COLO668 (cell line): ENCODE measurements at regions not wholly inside any gene's neighbourhood (a gene's known extent, or its start where the extent isn't known, plus 50 kb on each side); places are given as distances from the start of the nearest gene placed in this dataset.
"Not testable (repeated sequence)": the region's sequence is repeated elsewhere in the genome, so short reads cannot be mapped to it uniquely, and the experiment has no call there.

Experiments used
- DNase-seq: peaks from one replicate; lab custom pipeline; 2025; ENCODE audit not compliant: unreplicated experiment; lab: John Stamatoyannopoulos, UW

GRCh38 chr11:134659882-134660281, 247.8 kb upstream of the B3GAT1 start:
- no peak for DNase-seq

GRCh38 chr11:134658481-134659225, 246.6 kb upstream of the B3GAT1 start:
- DNase-seq = no peak

DNA sequence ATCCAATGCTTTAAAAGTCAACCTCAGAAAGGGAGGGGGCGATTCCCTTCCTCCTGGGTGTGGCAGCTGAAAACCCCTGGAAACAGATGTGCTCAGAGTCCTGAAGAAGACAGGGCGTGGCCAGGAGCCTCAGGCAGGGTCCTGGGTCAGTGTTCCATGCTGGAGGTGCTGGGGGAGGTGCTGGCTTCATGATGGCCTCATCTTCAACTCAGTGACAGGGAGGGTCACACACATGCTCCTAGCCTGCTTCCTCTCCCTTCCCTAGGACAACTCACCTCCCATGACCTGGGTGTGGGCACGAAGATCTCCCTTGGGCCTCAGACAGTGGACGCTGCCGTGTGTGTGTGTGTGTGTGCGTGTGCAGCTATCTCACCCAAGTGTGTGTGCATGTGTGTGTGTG, 245.6 kb upstream of the B3GAT1 start:
- DNase-seq = no peak

DNA sequence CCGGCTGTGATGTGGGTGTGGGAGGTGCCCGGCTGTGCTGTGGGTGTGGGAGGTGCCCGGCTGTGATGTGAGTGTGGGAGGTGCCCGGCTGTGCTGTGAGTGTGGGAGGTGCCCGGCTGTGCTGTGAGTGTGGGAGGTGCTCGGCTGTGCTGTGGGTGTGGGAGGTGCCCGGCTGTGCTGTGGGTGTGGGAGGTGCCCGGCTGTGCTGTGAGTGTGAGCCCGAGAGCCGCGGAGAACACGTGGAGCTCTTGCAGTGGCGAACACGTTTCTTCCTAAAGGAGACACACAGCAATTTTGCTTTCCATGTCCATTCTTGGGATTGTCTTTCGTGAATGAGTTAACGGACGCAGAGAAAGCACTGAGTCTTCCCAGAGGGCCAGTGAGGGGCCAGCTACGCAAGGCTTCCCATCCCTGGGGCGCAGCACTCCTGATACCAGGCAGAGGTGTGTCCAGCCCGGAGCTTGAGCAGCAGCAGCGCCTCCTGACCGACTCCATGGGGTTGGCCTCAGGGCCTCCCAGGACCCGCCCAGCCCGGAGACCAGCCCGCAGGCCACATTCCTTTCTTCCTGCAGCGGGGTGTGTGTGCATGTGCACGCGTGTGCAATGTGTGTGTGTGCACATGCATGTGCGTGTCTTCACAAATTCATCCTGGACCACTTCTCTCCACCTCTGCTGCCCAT, 245.0 kb upstream of the B3GAT1 start:
- no peak for DNase-seq

GRCh38 chr11:134656086-134656840, 244.2 kb upstream of the B3GAT1 start:
- DNase-seq = not testable (repeated sequence)

DNA sequence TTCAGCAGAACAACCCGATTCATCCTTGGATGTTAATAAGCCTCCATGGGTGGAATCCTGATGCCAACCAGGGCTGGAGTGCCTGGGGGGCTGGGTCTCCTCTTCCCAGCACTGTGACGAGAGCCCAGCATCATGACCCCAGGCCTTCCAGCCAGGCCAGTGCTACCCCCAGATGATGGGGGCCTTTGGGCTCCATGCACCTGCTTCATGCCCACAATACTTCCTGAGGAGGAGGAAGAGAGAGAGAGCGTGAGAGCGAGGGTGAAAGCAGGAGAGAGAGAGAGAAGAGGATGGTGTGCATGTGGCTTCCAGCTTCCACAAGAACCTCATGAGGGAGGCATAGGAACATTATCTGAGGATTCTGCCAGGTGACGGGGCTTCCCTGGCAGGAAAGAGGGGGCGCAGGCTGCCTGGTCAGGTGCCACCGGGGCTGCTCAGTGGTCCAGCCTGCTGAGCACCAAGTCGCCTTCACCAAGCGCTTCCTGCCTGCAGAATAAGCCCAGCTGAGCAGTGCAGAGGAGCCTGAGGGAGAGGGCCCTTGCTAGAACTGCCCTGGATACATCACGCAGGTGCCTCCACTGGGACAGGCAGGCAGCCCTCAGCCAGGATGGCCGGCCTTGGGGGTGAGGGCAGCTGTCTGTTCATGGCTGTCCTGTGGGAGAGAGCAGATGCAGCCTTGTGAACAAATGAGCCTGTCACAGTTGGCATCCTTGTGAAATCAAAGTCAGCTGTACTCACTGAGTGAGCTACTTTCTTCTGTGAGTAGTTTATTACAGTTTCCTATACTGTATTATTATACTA, 243.3 kb upstream of the B3GAT1 start:
- no peak for DNase-seq

DNA sequence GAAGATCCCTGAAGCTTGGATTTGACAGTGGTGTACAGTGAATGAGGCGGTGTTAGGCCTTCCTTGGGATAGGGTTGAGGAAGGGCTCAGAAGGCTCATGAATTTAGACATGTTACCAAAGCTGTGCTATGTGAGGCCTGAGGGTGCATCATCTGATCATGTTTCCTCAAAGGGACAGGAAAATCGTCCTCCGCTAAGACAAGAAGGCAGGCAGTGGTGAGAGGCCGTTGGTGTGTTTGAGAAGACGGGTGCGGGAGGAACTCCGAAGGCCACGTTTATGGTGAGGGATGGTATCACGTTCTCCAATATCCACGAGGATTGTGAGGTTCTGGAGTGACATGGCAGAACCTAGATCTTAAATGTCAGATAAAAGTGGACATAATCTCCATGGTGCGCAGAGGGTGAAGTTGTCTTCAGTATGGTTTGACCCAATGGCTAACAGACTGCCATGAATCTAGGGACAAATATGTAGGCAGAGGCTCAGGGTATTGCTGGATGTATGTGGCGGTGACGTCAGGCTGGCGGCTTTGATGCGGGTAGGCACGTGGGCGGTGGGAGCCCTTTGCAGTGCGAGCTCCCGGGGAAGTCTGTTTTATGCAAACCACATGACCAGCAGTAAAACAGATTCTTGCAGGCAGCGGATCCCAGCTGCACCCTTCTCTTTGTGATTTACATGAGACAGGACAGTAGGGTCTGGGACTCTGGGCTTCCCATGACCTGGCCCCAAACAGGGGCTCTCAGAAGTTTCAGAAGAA, 242.3 kb upstream of the B3GAT1 start:
- DNase-seq = no peak

- DNase-seq = no peak
These were observed 240.7 kb upstream of the B3GAT1 start for GRCh38 chr11:134652586-134653255.

GRCh38 chr11:134647066-134647743, 235.2 kb upstream of the B3GAT1 start:
- no peak for DNase-seq

GRCh38 chr11:134646561-134646960, 234.5 kb upstream of the B3GAT1 start:
- no peak for DNase-seq

DNA sequence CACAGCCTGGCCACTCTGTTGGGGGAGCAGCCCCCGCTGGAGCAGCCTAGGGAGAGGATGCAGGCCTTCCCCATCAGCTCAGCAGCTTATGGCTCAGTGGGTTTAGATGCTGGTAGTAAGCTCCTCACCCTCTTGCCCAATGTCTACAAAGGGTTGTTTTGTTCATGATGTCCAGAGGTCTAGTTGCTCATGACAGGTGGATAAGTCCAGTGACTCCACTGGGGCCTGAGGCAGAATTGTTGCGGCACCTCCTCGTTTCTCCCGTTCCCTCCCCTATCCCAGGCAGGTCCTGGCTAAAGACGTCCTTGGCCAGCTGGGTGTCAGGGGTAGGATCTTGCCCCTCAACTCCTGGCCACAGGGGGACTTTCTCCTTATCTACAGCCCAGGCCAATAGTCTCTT, 233.5 kb upstream of the B3GAT1 start:
- no peak for DNase-seq

DNA sequence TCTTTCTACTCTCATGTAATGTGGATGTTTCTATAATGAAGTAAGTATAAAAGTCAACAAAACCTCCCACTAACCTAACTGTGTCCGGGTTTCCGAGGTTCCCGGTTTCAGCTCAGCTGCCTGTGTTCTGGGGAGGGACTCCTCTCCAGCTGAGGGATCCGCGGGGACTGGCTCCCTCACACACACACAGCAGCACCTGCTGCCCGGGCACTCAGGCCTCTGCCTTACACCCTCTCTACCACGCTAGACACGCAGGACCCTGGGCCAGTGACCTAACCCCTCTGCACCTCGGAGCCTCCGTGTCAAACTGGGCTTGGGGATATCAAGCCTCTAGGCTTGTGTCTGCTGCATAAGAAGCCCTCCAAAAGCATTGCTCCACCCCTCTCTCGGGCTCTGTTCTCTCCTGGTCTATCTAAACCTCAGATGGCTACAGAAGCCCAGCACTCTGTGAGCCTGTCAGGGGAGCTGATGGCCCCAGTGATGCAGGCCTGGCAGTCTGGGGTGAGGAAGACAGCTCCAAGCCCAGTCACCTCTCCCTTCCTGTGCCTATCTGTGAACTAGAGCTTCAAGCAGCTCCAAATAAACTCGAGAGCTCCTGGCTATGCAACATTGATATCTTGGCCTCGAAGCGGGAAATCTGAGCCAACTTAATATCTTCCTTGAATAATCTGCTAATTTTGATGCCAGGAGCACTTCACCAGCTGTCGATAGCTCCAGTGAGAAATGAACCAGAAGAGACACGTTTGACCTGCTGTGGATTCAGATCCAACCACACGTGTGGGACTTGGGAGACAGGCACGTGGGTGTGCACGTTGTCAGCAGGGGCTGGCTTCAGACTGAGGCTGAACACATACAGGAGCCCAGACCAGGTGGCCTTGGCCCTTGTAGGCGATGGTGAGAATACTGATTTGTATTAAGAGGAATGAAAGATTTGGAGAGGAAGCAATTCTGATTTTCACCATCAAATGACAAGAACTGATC, 232.7 kb upstream of the B3GAT1 start:
- DNase-seq = no peak

DNA sequence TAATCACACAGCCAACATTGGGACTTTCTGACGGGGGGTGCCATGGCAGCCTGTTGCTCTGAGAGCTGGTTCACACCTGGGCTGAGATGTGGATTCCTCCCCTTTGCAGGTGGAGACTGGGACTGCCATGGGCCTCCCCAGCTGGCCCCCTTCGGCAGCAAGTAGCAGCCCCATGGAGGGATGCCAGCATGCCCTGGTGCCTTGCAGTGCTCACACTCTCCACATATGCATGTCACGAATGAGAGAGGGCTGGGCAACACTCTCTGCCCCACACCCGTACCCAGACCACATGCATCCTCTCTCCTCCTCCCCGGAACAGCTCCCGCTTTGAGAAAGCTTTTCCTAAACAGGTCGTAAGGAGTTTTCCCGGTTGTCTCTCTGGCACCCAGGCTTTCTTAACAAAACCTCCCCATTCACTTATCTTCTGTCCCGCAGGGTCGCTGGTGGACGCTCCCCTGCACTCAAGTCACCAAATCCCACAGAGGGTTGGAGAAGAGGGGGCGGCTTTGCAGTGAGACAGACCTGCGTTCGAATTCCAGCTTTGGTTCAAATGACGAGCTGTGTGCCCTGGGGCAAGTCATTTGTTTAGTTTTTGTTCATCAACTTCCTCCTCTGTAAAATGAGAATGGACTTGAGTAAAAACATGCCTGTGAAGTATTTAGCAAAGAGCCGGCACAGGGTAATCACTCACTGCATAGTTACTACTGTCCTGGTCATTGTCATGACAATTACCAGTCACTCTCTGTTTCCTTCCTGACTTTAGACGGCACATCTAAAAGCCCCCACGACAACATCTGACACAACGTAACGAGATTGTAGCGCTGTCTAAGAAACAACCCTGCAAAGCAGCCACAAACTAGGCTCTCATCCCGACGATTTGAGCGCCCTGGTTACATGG, 231.3 kb upstream of the B3GAT1 start:
- DNase-seq = no peak

- DNase-seq = no peak
These were observed 230.2 kb upstream of the B3GAT1 start for GRCh38 chr11:134642206-134642605.

DNA sequence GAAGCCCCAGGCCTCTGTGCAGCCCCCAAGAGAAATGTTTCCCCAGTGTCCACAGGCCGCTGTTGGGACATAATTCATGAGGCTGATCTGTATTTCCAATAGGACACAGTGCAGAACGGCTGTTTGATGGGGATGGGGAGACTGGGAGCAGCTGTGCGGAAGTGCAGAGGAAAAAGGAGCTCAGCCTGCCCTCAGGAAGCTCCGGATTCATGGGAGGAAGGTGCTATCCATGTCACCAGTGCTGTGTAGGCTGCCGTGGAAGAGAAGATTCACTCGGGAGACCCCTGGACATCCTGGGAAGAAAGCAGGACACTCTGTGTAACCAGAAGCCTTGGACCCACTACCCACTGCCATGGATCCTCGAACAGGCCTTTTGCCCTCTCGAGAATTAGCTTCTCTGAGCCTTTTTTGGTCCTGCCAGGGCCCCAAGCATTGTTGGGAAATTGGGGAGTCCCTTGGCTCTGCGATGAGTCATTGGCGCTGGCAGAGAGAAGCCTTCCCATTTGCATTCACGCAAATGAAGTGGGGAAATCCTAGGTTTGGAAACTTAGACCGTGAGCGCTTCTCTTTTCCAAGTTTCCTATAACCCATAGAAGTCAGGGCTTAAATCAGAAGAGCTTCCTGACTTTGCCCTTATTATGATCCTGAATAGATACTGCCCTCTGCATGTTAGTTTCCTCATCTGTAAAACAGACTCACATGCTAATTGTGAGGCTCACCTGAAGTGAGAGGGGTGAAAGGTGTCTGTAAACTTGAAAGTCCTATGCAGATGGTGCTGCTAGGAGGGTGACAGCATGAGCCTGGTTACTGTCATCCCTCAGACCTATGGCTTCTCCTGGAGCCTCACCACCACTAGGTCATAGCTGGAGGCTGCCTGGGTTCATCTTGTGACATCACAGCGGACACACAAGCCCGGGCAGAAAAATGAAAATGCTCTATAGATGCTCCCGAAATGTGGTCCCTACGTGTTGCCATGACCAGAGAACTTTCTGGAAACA, 229.2 kb upstream of the B3GAT1 start:
- no peak for DNase-seq

- no peak for DNase-seq
These were observed 228.5 kb upstream of the B3GAT1 start for GRCh38 chr11:134640536-134640935.
